D721Med (cell line): ENCODE measurements at regions not wholly inside any gene's neighbourhood (a gene's known extent, or its start where the extent isn't known, plus 50 kb on each side); places are given as distances from the start of the nearest gene placed in this dataset.
"Not testable (repeated sequence)": the region's sequence is repeated elsewhere in the genome, so short reads cannot be mapped to it uniquely, and the experiment has no call there.

Experiments
- DNase-seq: peaks from one replicate; pipeline ENCODE4 v3.0.0; 2011; ENCODE audit warnings: low spot score; ENCODE audit not compliant: insufficient read length
- FAIRE-seq: peaks from 2 replicates; lab custom pipeline; 2011; peaks lifted over from hg19 to GRCh38; lab: Jason Lieb, UNC
- TF ChIP-seq, protein P1 (sequence below): IDR thresholded peaks from 2 replicates; pipeline ENCODE4 v1.5.1; 2012; ENCODE audit warnings: mild to moderate bottlenecking, control low read depth; ENCODE audit not compliant: insufficient read depth; ENCODE audit errors: missing control alignments

DNA sequence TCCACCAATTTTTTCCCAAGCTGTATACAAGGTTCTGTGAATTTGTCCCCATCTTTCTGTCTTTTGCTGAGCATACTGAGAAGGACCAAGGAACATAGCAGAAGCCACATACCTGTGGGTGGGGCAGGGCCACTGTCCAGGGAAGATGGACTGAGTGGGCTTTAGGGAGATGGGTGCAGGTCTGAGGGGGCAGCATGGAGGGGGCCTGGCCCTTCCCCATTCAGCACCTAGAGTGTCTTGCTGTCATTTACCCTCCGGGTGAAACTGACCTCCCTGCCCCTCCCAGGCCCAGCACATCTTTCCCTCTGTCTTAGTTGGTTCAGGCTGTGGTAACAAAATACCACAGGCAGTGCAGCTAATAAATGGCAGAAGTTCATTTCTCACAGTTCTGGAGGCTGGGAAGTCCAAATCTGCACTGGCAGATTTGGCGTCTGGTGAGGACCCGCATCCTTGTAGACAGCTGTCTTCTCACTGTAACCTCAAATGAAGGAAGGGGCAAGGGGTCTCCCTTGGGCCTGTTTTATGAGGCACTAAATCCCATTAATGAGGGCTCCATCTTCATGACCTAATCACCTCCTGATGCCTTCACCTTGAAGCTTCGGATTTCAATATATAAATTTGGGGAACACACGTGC, 180.0 kb upstream of the SMAD3 start:
- TF ChIP-seq, protein P1, sequence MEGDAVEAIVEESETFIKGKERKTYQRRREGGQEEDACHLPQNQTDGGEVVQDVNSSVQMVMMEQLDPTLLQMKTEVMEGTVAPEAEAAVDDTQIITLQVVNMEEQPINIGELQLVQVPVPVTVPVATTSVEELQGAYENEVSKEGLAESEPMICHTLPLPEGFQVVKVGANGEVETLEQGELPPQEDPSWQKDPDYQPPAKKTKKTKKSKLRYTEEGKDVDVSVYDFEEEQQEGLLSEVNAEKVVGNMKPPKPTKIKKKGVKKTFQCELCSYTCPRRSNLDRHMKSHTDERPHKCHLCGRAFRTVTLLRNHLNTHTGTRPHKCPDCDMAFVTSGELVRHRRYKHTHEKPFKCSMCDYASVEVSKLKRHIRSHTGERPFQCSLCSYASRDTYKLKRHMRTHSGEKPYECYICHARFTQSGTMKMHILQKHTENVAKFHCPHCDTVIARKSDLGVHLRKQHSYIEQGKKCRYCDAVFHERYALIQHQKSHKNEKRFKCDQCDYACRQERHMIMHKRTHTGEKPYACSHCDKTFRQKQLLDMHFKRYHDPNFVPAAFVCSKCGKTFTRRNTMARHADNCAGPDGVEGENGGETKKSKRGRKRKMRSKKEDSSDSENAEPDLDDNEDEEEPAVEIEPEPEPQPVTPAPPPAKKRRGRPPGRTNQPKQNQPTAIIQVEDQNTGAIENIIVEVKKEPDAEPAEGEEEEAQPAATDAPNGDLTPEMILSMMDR, result no peak
- DNase-seq, result no peak
- FAIRE-seq, result no peak

DNA sequence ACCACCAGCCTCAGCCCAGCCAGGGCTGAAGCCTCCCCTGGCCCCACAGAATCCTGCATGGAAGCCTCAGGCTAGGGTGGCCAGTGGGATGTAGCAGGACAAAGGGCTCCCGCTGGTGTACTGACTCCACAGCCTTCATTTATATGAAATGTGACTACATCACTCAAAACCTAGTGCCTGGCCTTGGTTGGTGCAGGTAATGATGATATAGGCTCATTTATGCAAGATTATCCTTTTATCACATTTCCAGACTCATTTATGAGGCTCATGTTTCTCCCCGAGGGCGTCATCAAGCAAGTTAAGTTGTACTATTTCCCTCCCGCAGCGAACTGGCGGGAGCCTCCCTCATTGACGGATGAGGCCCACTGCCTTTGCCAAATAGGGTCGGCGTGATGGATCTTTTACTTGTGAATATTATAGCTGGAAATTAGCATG, 179.1 kb upstream of the SMAD3 start:
- TF ChIP-seq, protein P1, result no peak
- FAIRE-seq (no peak), DNase-seq (no peak)

DNA sequence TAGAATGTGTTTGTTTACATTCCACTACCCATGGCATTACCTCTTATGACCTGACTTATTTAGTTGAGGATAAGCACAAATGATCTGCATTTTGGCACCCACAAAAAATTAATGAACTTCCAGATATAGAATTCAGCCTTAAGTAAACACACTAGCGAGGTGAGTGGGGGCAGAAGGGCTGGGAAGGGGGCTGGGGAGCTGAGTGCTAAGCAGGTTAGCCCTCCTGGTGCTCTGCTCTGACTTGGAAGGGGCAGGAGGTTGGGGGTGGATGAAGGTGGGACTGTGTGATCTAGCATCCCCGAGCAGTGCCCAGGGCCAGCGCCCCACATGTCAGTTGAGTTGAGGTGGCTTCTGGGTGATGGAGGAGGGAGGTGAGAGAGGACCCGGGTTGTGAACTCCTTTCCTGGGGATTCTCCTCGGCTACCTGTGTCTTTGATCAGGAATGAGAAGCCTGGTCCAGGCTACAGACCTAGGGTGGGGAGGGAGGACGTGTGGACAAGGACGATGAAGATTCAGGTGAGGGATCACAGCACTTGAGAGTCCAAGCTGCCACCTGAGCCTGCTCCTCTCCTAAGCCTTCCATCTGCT, 178.6 kb upstream of the SMAD3 start:
- no peak for DNase-seq
- TF ChIP-seq, protein P1, result no peak
- FAIRE-seq, result no peak

DNA sequence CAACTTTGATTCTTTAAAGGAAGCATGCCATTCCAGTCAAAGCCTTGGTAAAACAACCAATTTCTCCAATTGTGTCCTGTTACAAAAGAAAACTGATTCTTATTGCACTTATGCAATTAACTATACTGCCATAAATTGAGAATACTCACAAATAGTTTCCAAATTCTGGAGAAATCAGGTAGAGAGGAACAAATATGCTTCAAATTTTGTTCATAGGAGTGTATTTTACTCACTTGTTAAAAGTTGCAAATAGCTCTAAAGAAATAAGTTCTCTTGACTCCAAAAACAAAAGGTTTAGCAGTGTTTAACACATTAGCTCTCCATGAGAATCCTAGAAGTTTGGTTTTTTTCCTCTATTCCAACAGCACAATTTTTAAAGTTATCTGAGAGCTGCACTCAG, 176.1 kb upstream of the SMAD3 start:
- not testable (repeated sequence) for DNase-seq, FAIRE-seq

DNA sequence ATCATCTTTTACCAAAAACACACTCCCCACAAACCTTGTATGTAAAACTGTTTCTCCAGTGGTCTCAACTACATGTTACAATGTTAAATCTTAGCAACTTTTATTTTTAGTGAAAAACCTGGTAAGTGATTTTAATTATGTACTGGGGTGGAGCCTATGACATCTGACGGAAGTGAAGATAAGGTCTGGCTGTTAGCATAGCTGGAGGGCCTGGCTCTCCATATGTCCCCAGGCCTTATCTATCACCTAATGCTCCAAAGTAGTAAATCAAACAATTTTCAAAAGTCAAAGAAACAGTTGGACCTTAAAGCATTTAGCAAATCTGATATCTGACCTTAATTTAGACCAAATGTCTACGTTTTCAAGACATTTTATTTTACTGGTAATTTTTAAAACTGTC, 173.6 kb upstream of the SMAD3 start:
- FAIRE-seq, result no peak
- DNase-seq, result no peak
- TF ChIP-seq, protein P1, result no peak

DNA sequence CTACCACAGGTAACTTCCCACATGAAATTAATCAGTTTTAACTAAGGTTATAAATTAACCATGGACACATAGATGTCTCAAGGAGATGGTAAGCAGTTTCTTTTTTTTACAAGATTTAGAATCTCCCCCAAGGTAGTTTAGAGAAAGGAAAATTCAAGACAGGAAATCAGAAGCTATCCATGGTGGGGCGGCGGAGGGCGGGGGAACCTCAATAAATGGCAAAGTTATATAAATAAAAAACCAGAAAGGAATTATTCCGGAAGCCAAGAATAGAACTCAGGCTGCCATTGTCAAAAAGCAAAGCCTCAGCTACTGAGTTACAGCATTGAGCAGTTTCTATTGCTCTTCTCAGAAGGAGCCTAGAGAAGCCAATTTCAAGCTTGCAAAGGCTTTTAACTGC, 172.1 kb upstream of the SMAD3 start:
- TF ChIP-seq, protein P1, result no peak
- no peak for DNase-seq
- FAIRE-seq, result no peak

DNA sequence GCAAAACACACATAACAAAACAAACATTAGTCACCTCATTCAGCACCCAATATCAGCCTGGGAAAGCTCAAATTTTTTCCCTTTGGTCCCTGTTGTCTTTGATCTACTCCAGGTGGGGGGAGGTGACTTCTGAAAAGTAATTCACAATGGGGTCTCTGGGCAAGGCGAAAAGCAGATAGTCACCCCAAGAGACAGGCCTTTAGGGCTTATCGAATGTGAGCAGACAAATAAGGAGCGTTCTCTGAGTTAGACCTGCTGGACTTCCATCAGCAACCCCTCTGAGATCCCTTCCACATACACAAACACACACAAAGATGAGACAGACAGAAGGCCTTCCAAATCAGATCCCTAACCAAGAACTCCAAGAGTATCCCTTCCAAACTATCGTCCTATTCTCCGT, 171.0 kb upstream of the SMAD3 start:
- TF ChIP-seq, protein P1, result no peak
- FAIRE-seq, result no peak

More for the DNA sequence above, 171.0 kb upstream of the SMAD3 start:
- DNase-seq, result no peak
